Hepatocyte (in vitro differentiated cells): ENCODE measurements at regions not wholly inside any gene's neighbourhood (a gene's known extent, or its start where the extent isn't known, plus 50 kb on each side); places are given as distances from the start of the nearest gene placed in this dataset.

ENCODE experiments used
- EZH2 ChIP-seq: fragments of 200-600 bp; sonication (generic); IDR thresholded peaks from 2 replicates; pipeline ENCODE4 v1.6.1; 2016; ENCODE audit warnings: antibody characterized with exemption, mild to moderate bottlenecking, borderline replicate concordance
- EZH2phosphoT487 ChIP-seq: fragments of 200-600 bp; sonication (generic); IDR thresholded peaks from one replicate; pipeline ENCODE4 v1.6.1; 2018; ENCODE audit warnings: antibody characterized with exemption, mild to moderate bottlenecking, low read depth, moderate library complexity; ENCODE audit not compliant: unreplicated experiment, severe bottlenecking
- TF ChIP-seq, protein P1 (sequence below): fragments of 200-600 bp; sonication (generic); IDR thresholded peaks from 2 replicates; pipeline ENCODE4 v1.5.1; 2016; ENCODE audit warnings: antibody characterized with exemption, mild to moderate bottlenecking; ENCODE audit not compliant: poor library complexity

DNA sequence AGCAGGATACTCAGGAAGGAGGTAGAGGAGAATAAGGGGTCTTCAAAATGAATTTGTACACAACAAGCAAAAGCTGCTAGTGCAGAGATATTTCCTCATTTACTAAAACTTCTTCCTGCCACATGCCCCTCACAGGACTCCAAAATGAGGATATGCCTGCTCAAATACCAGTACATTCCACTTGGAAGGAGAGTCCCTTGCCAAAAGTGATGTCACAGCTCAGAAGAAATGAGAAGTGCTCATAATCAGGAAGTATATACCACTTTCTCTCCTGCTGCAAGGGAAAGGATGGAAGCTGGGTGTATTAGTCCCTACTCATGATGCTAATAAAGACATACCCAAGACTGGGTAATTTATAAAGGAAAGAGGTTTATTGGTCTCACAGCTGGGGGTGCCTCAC is 87.7 kb upstream of the FSHR start:
- TF ChIP-seq EZH2phosphoT487 (no peak), EZH2 (no peak)
- TF ChIP-seq, protein P1, sequence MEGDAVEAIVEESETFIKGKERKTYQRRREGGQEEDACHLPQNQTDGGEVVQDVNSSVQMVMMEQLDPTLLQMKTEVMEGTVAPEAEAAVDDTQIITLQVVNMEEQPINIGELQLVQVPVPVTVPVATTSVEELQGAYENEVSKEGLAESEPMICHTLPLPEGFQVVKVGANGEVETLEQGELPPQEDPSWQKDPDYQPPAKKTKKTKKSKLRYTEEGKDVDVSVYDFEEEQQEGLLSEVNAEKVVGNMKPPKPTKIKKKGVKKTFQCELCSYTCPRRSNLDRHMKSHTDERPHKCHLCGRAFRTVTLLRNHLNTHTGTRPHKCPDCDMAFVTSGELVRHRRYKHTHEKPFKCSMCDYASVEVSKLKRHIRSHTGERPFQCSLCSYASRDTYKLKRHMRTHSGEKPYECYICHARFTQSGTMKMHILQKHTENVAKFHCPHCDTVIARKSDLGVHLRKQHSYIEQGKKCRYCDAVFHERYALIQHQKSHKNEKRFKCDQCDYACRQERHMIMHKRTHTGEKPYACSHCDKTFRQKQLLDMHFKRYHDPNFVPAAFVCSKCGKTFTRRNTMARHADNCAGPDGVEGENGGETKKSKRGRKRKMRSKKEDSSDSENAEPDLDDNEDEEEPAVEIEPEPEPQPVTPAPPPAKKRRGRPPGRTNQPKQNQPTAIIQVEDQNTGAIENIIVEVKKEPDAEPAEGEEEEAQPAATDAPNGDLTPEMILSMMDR, result no peak
